ENCODE measurements at regions not wholly inside any gene's neighbourhood (a gene's known extent, or its start where the extent isn't known, plus 50 kb on each side); places are given as distances from the start of the nearest gene placed in this dataset.

- no peak for TF ChIP-seq POLR2AphosphoS5 (IDR thresholded peaks at IDR 0.05; ENCODE audit: low read depth, low read length)
- TF ChIP-seq CTCF (IDR thresholded peaks at IDR 0.05): no peak
- TF ChIP-seq REST (IDR thresholded peaks at IDR 0.05; ENCODE audit: insufficient read depth in 1 of 2, low read depth in 2 of 2, low read length in 1 of 2): no peak
- TF ChIP-seq TCF7L2 (IDR thresholded peaks at IDR 0.05; ENCODE audit: low read depth, low read length): no peak
Measured at GRCh38 chr18:71237641-71238040, 948.8 kb downstream of the SOCS6 start.
